ENCODE measurements at regions not wholly inside any gene's neighbourhood (a gene's known extent, or its start where the extent isn't known, plus 50 kb on each side); places are given as distances from the start of the nearest gene placed in this dataset.
A peak's percentile ranks its signal among the peaks of the same experiment; 100 is the strongest.

DNA sequence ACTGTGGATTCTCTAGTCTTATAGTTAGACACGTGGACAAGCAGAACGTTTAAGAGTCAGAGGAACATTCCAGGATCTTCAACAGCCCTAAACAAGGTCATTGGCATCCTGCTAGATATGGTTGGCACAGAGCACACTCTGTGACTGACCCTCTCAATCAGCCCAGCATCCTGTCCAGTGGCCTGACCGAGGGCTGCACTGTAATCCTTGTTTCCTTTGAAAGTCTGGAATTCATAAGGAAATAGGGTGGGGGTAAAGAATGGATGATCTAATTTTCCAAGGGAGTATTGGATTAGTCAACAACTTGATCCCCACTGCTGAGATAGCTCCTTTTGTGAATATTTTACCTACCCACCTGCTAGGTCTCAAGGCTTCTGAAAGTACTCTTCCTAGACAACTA, 94.5 kb upstream of the DLG1 start:
- no peak for DNase-seq (ENCODE audit: low read depth in 1 of 2, low spot score in 1 of 2)
- no peak for TF ChIP-seq JUND (IDR thresholded peaks at IDR 0.05; ENCODE audit: low read depth)
- in situ Hi-C loops (cut with HindIII; ENCODE audit: low pct_unique_long_range_greater_than_20kb, low sequenced_read_pairs) = no loop called here

DNA sequence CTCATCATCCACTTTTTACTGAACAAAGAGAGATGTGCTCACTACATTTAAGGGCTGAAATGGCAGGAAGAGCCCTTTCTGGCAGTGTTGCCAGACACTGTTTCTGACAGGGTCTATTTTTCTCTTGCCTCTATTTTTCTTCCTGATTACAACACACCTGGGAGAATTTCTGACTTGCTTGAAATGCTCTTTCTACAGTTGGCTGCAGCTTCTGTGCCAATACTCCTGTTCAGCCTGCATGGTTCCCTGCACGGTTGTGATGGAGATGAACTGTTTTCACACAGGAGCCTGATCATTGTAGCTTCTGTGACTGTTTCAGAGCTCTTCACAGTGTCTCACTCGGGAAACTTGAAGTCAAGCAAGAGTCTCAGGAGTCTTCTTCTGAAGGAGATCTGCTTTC, 83.0 kb upstream of the DLG1 start:
- DNase-seq (ENCODE audit: low read depth in 1 of 2, low spot score in 1 of 2) = no peak
- in situ Hi-C loops (cut with HindIII; ENCODE audit: low pct_unique_long_range_greater_than_20kb, low sequenced_read_pairs) = no loop called here

GRCh38 chr3:197380786-197381185, 82.4 kb upstream of the DLG1 start:
- no peak for DNase-seq (ENCODE audit: low read depth in 1 of 2, low spot score in 1 of 2)
- in situ Hi-C loops (cut with HindIII; ENCODE audit: low pct_unique_long_range_greater_than_20kb, low sequenced_read_pairs) = no loop called here
- TF ChIP-seq JUND (IDR thresholded peaks at IDR 0.05; ENCODE audit: low read depth) = no peak

More for the DNA sequence above, 83.0 kb upstream of the DLG1 start:
- TF ChIP-seq JUND (IDR thresholded peaks at IDR 0.05; ENCODE audit: low read depth) = no peak

DNA sequence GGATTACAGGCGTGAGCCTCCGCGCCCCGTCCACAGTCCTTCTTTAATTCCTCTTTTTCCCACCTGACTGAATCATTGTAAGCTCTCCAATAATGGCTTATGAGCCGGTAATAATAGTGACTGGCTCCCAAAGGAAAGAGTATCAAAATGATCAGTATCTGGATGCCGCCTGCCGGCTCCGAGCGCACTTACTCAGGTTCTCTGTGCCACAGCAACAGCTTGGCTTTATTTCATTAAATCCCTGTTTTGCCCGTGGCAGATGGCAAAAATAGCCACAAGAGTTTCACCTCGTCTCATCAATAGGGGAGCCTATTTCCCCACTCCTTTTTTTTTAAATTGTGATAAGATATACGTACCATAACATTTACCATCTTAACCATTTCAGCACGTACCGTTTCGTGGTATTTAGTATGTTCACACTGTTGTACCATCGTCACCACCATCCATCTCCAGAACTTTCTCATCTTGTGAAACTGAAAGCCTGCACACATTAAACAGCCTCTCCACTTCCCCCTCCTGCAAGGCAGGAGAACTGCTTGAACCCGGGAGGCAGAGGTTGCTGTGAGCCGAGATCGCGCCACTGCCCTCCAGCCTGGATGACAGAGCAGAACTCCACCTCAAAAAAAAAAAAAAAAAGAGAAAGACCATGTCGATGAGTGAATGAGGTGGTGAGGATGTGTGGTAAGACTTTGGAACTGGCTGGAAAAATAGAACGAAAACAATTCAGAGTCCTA, 80.7 kb upstream of the DLG1 start:
- TF ChIP-seq JUND (IDR thresholded peaks at IDR 0.05; ENCODE audit: low read depth) = no peak
- DNase-seq (ENCODE audit: low read depth in 1 of 2, low spot score in 1 of 2) = no peak
- in situ Hi-C loops (cut with HindIII; ENCODE audit: low pct_unique_long_range_greater_than_20kb, low sequenced_read_pairs) = no loop called here

- TF ChIP-seq JUND (IDR thresholded peaks at IDR 0.05; ENCODE audit: low read depth) = no peak
- in situ Hi-C loops (cut with HindIII; ENCODE audit: low pct_unique_long_range_greater_than_20kb, low sequenced_read_pairs) = no loop called here
- DNase-seq (ENCODE audit: low read depth in 1 of 2, low spot score in 1 of 2) = no peak
These were observed 78.5 kb upstream of the DLG1 start for GRCh38 chr3:197376735-197377555.

DNA sequence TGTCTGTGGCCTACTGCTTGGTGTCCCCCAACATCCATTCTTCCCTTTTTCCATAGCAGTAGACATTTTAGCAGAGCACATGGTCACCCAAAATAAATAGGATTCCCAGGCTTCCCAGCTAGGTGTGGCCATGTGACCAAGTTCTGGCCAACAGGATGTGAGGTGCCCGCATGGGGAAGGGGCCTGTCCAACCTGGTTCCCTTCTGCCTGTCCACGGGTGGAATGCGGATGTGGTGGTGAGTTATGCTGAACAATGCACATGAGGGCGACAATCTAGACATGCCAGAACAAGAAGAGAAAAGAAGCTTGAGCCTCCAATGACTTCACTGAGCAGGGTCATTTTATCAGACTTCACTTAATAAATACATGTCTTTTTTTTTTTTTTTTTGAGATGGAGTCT, 77.6 kb upstream of the DLG1 start:
- in situ Hi-C loops (cut with HindIII; ENCODE audit: low pct_unique_long_range_greater_than_20kb, low sequenced_read_pairs) = no loop called here
- TF ChIP-seq JUND (IDR thresholded peaks at IDR 0.05; ENCODE audit: low read depth) = no peak
- peak in 1 of 2 experiments; percentile 33 for DNase-seq (ENCODE audit: low read depth in 1 of 2, low spot score in 1 of 2)

DNA sequence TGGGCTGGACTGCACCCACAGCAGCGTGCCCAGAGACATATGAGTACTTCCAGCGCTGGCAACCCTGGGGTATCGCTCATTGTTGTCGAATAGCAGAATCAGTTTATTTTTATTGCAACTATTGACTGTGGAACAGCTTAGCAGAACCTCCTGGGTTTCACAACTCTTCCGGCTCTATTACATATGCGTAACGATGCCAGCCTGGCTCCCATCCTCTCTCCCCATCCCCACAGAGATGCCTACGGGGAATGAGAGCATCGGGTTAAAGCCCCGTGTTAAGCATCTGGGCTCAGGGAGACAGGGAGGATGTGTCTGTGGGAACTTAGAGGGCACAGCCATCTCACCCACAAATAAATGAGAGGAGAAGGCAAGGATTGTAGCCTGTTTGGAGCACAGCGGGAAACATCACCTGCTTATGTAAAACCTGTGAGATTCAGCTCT, 76.6 kb upstream of the DLG1 start:
- in situ Hi-C loops (cut with HindIII; ENCODE audit: low pct_unique_long_range_greater_than_20kb, low sequenced_read_pairs) = no loop called here
- DNase-seq (ENCODE audit: low read depth in 1 of 2, low spot score in 1 of 2) = no peak
- TF ChIP-seq JUND (IDR thresholded peaks at IDR 0.05; ENCODE audit: low read depth) = no peak

- in situ Hi-C loops (cut with HindIII; ENCODE audit: low pct_unique_long_range_greater_than_20kb, low sequenced_read_pairs) = no loop called here
- TF ChIP-seq JUND (IDR thresholded peaks at IDR 0.05; ENCODE audit: low read depth) = no peak
- no peak for DNase-seq (ENCODE audit: low read depth in 1 of 2, low spot score in 1 of 2)
These were observed 74.7 kb upstream of the DLG1 start for GRCh38 chr3:197373096-197373495.

DNA sequence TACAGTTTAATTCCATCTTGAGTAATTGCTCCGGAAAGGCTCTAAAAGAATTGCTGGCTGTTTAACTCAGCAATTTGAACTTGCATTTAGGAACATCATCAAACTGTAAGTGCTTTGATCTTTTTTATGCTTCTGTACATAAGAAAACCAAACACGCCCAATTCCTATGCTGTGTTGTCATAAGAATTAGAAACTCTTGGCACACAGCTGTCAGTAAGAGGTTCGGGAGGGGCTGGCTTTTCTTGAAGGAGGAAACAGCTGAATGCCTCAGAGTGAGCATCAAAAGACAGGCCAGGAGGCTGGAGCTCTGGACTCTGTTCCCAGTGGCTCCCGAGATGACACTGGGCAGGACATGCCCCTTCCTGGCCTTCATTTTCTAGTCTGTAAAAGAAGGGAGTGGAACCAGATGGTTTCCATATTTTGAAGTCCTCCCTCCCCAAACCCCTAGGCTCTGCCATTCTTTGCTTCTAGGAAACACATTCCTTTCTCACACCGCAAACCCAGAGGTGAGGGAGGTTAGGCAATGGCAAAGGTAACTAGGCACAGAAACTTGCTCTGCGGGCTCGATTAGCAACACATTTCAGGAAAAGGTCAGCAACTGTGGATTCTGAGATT, 73.7 kb upstream of the DLG1 start:
- peak; percentile 74 to 94 for DNase-seq (ENCODE audit: low read depth in 1 of 2, low spot score in 1 of 2)
- TF ChIP-seq JUND (IDR thresholded peaks at IDR 0.05; ENCODE audit: low read depth) = peak; percentile 68
- in situ Hi-C loops (cut with HindIII; ENCODE audit: low pct_unique_long_range_greater_than_20kb, low sequenced_read_pairs) = no loop called here

- in situ Hi-C loops (cut with HindIII; ENCODE audit: low pct_unique_long_range_greater_than_20kb, low sequenced_read_pairs) = no loop called here
These were observed 73.2 kb upstream of the DLG1 start for GRCh38 chr3:197371591-197372046.

GRCh38 chr3:197369545-197369944, 71.1 kb upstream of the DLG1 start:
- DNase-seq (ENCODE audit: low read depth in 1 of 2, low spot score in 1 of 2) = no peak
- no peak for TF ChIP-seq JUND (IDR thresholded peaks at IDR 0.05; ENCODE audit: low read depth)
- in situ Hi-C loops (cut with HindIII; ENCODE audit: low pct_unique_long_range_greater_than_20kb, low sequenced_read_pairs) = no loop called here

More at GRCh38 chr3:197371591-197372046, 73.2 kb upstream of the DLG1 start:
- no peak for DNase-seq (ENCODE audit: low read depth in 1 of 2, low spot score in 1 of 2)
- no peak for TF ChIP-seq JUND (IDR thresholded peaks at IDR 0.05; ENCODE audit: low read depth)

DNA sequence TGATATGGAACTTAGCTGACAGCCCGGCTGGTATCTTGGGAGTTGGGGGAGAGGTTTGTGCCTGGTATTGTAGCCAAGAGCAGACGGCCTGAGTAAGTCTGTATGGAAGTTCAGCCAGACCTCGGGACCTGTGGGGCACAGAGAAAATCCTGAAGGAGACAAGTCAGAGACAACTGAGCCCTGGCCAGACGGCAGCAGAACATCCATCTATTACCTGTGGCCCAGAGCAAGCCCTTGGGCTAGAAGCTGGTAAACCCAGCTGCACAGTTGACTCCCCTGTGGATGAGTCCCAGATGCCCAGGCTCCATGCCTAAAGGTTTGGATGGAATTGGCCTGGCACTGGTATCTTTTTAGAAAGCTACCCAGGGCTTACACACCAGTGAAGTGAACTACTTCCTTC, 70.4 kb upstream of the DLG1 start:
- TF ChIP-seq JUND (IDR thresholded peaks at IDR 0.05; ENCODE audit: low read depth) = no peak
- no peak for DNase-seq (ENCODE audit: low read depth in 1 of 2, low spot score in 1 of 2)
- in situ Hi-C loops (cut with HindIII; ENCODE audit: low pct_unique_long_range_greater_than_20kb, low sequenced_read_pairs) = no loop called here

GRCh38 chr3:197368330-197368729, 69.9 kb upstream of the DLG1 start:
- no peak for TF ChIP-seq JUND (IDR thresholded peaks at IDR 0.05; ENCODE audit: low read depth)
- in situ Hi-C loops (cut with HindIII; ENCODE audit: low pct_unique_long_range_greater_than_20kb, low sequenced_read_pairs) = no loop called here
- no peak for DNase-seq (ENCODE audit: low read depth in 1 of 2, low spot score in 1 of 2)
